ENCODE measurements at regions not wholly inside any gene's neighbourhood (a gene's known extent, or its start where the extent isn't known, plus 50 kb on each side); places are given as distances from the start of the nearest gene placed in this dataset.

DNA sequence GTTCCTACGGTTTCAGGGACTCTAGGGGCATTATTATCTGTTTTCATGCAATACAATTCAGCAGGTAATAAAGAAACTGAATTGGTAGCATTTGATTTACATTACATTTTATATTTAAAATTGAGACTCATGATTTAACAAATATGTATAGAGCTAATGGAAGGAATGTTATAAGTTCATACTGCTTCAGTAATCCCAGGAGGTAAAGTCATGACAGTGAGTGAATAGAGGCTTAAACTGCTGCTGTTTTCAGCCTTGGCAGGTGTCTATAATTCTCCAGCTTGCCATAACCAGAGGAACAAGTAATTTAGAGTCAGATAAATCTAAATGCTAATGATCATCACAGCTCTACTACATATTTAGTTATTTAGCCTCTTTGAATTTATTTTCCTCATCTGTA lies 360.8 kb upstream of the MANEA start:
- no peaks in the 10 kb centered on the region for H3K36me3 Mint-ChIP-seq (ENCODE audit: low read depth)
- no peaks in the 10 kb centered on the region for H3K9me3 Mint-ChIP-seq (ENCODE audit: low read depth)
- POLR2A ChIA-PET = no interaction called here
- CTCF ChIA-PET = no interaction called here
- no peak overlapping the region for H3K27ac Mint-ChIP-seq
- H3K4me1 Mint-ChIP-seq = no peaks in the 10 kb centered on the region
- no peak overlapping the region for H3K4me3 Mint-ChIP-seq
- H3K27me3 Mint-ChIP-seq = no peaks in the 10 kb centered on the region
- intact Hi-C loops (cut with DNase I, micrococcal nuclease) = no loop called here
- no peak for DNase-seq
- no peak for ATAC-seq

DNA sequence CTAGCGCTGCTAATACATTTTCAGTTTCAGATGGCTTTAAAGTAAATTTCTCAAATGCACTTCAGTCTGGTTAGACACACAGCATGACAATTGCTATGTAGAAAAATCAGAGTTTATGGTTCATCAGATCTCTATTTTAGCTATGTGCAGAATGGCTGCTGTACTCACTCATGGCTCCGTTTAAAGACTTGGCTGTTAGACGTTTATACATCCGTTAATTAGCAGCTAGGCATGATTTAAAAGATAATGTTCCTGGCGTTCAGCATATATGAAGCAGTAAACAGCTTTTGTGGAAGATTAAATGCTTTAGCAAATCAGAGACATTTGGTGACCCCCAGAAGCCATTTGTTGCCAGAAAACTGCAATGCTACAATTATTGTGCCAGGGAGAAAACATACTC lies 350.0 kb upstream of the MANEA start:
- Mint-ChIP-seq H3K4me1 (no peaks in the 10 kb centered on the region), H3K9me3 (ENCODE audit: low read depth) (no peaks in the 10 kb centered on the region), H3K27me3 (peaks cover 2% of the 10 kb centered on the region), H3K4me3 (no peak overlapping the region), H3K27ac (no peak overlapping the region), H3K36me3 (ENCODE audit: low read depth) (no peaks in the 10 kb centered on the region)
- intact Hi-C loops (cut with DNase I, micrococcal nuclease) = no loop called here
- ATAC-seq (no peak), DNase-seq (no peak)
- POLR2A ChIA-PET = no interaction called here
- CTCF ChIA-PET = no interaction called here

DNA sequence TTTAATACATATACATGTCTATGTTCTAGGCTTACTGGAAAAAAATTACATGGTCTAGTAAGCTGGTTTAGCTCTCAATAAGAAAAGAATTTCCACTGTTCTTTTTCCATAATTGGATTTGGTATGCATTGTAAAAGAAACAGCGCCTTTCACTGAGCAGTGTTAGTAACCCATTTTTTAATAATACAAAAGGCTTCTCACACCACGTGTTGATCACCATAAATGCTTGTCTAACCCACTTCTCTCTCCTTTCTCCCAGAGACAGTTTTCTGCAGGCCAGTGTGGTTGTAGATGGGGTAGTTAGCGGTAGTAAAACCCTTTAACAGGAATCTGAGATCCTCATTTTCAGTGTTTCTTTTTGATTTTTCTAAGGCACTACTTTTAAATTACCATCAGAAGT lies 348.7 kb upstream of the MANEA start:
- ChIA-PET CTCF (no interaction called here), POLR2A (no interaction called here)
- H3K9me3 Mint-ChIP-seq (ENCODE audit: low read depth) = no peaks in the 10 kb centered on the region
- H3K27ac Mint-ChIP-seq = no peak overlapping the region
- ATAC-seq = no peak
- no peak overlapping the region for H3K4me3 Mint-ChIP-seq
- H3K27me3 Mint-ChIP-seq = peaks cover 2% of the 10 kb centered on the region
- no peak for DNase-seq
- no peaks in the 10 kb centered on the region for H3K4me1 Mint-ChIP-seq
- no peaks in the 10 kb centered on the region for H3K36me3 Mint-ChIP-seq (ENCODE audit: low read depth)
- intact Hi-C loops (cut with DNase I, micrococcal nuclease) = no loop called here

DNA sequence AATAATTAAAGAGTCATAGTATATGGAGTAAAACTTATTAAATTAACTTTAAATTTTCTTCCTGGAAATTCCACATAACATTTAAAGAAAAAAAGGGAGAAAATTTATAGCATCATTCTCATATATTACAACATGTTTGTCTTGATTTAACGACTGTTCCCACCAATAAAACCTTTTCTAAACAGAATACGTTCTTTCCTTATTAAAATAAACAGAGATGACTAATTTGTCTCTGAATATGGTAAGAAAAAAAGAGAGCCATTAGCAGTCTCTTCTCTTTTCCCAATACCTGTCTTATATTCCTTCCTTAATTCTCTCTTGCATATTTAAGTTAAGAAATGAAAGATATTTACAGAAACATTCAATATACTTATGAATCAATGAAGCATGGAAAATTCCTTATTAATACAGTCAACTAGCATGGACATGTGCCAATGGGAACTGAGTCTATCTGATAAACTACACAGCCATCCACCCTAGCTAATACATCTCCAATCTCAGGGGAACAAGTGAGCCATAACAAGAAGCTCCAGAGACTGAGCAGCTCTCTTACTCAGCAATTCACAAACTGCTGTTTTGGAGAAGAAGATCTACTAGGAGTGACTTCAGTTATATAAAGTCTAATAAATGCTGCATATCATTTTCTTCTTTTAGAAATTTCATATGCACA lies 347.1 kb upstream of the MANEA start:
- Mint-ChIP-seq H3K4me1 (no peaks in the 10 kb centered on the region), H3K4me3 (no peak overlapping the region), H3K9me3 (ENCODE audit: low read depth) (no peaks in the 10 kb centered on the region), H3K27me3 (peaks cover 2% of the 10 kb centered on the region), H3K27ac (no peak overlapping the region), H3K36me3 (ENCODE audit: low read depth) (no peaks in the 10 kb centered on the region)
- ChIA-PET POLR2A (no interaction called here), CTCF (no interaction called here)
- intact Hi-C loops (cut with DNase I, micrococcal nuclease) = no loop called here
- ATAC-seq = no peak
- no peak for DNase-seq

DNA sequence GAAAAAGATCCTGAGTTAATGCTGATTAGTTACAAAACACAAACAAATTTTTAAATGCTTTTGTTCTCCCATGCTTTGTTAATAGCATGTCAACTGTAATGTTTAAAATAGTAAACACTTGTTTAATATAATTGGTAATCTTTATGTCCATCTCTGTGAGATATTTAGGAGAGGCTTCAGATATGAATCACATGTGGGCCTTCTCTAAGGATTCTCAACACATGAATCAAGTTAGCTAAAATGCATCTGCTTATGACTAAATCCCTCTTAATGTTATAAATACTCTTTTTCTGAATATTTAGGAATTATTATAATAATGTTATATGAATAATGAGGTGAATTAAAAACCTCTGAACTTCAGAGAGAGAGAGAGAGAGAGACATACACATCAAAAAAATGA lies 345.9 kb upstream of the MANEA start:
- ChIA-PET POLR2A (no interaction called here), CTCF (no interaction called here)
- intact Hi-C loops (cut with DNase I, micrococcal nuclease) = no loop called here
- Mint-ChIP-seq H3K4me3 (no peak overlapping the region), H3K27ac (no peak overlapping the region), H3K36me3 (ENCODE audit: low read depth) (no peaks in the 10 kb centered on the region), H3K9me3 (ENCODE audit: low read depth) (no peaks in the 10 kb centered on the region), H3K4me1 (no peaks in the 10 kb centered on the region), H3K27me3 (peaks cover 2% of the 10 kb centered on the region)
- no peak for DNase-seq
- no peak for ATAC-seq

DNA sequence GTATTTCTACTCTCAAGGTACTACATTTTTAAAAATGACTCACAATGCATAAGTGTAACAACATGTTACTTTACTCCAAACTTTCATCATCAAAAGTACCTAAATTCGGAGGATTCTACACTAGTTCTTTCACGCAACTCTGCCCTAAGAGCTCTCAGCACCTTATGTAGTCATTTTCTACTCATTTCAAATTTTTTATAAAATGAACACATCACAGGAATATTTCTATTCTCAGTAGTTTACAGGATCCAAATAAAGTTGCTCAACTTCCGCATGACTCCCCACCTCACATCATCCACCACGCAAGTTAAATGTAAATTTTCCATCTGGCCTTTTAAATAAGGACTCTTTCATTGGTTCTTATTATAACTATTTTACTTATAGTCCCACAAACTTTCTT lies 344.9 kb upstream of the MANEA start:
- H3K4me3 Mint-ChIP-seq = no peak overlapping the region

DNA sequence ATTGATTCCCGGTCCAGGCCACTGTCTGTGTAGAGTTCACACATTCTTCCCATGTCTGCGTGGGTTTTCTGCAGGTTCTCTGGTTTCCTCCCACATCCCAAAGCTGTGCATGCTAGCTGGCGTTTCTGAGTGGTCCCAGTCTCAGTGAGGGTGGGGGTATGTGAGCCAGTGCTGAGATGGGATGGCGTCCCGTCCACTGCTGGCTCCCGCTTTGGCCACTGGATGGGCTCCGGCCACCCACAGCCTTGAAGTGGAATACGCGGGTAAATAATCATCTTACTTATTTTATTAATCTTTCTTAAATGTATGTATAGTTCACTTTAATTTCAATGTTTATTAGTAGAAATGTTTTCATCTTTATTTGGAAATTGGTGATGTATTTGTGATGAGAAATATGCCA lies 343.5 kb upstream of the MANEA start:
- Mint-ChIP-seq H3K27ac (no peak overlapping the region), H3K9me3 (ENCODE audit: low read depth) (no peaks in the 10 kb centered on the region), H3K36me3 (ENCODE audit: low read depth) (no peaks in the 10 kb centered on the region), H3K27me3 (peaks cover under 1% of the 10 kb centered on the region), H3K4me1 (no peaks in the 10 kb centered on the region), H3K4me3 (no peak overlapping the region)
- intact Hi-C loops (cut with DNase I, micrococcal nuclease) = no loop called here
- CTCF ChIA-PET = no interaction called here
- POLR2A ChIA-PET = no interaction called here
- no peak for DNase-seq
- ATAC-seq = no peak

More for the DNA sequence above, 344.9 kb upstream of the MANEA start:
- Mint-ChIP-seq H3K27ac (no peak overlapping the region), H3K36me3 (ENCODE audit: low read depth) (no peaks in the 10 kb centered on the region), H3K27me3 (peaks cover 2% of the 10 kb centered on the region), H3K4me1 (no peaks in the 10 kb centered on the region), H3K9me3 (ENCODE audit: low read depth) (no peaks in the 10 kb centered on the region)
- no peak for DNase-seq
- POLR2A ChIA-PET = no interaction called here
- intact Hi-C loops (cut with DNase I, micrococcal nuclease) = no loop called here
- no peak for ATAC-seq
- CTCF ChIA-PET = no interaction called here

DNA sequence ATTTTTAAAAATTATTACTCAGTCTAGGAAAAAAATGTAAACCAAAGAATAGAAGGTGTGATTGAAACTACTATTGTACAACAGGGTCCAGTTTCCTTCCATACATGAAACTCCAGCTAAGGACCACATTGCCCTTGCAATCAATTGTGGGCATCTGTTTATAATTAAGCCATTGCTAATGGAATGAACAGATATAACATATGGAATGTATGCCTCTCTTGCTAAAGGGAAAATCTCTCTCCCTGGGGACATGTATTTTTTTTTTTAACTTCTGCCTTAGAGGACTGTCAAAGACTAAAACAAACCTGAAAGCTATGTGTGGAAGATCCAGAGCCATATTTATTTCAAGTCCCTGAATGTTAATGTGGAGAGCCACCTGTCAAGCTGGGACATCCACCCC lies 336.8 kb upstream of the MANEA start:
- Mint-ChIP-seq H3K27me3 (no peaks in the 10 kb centered on the region), H3K27ac (no peak overlapping the region), H3K4me3 (no peak overlapping the region), H3K9me3 (ENCODE audit: low read depth) (no peaks in the 10 kb centered on the region), H3K4me1 (no peaks in the 10 kb centered on the region), H3K36me3 (ENCODE audit: low read depth) (no peaks in the 10 kb centered on the region)
- no peak for DNase-seq
- ATAC-seq = no peak
- ChIA-PET CTCF (no interaction called here), POLR2A (no interaction called here)
- intact Hi-C loops (cut with DNase I, micrococcal nuclease) = no loop called here

DNA sequence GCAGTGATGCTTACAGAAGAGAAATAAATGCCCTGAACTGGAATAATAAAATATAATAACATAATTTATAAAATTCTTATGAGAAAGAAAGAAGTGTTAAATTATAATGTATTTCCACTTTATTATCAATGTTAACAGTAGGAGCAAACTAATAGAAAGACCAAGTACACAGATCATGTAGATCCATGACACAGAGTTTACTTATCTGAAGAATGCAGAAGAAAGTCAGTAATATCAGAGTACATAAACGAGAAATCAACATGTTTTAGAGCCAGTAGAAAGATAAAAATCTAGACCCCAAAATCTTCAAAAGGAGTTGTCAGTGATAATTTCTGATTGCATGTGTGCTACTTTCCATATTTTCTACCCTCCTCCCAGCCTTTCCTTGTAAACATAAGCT lies 334.8 kb upstream of the MANEA start:
- intact Hi-C loops (cut with DNase I, micrococcal nuclease) = no loop called here
- Mint-ChIP-seq H3K36me3 (ENCODE audit: low read depth) (no peaks in the 10 kb centered on the region), H3K27me3 (no peaks in the 10 kb centered on the region), H3K9me3 (ENCODE audit: low read depth) (no peaks in the 10 kb centered on the region), H3K27ac (no peak overlapping the region), H3K4me3 (no peak overlapping the region), H3K4me1 (no peaks in the 10 kb centered on the region)
- POLR2A ChIA-PET = no interaction called here
- DNase-seq = no peak
- CTCF ChIA-PET = no interaction called here
- no peak for ATAC-seq

DNA sequence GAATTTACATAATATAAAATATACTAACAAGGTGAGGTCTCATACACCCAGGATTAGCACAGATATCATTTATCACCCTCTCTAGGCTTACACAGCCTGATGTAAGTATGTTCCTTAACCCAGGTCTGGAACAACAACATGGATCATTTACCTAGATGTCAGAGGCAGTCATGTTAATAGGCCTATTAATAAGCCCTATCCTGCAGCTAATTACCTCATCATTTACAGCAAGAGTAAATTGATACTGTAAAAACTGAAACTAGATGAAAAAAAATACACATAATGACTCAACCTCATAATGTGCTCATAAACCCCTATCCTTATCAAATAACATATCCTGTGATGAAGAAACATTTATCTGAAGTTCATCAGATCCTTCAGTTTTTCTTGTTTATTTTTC lies 334.3 kb upstream of the MANEA start:
- ChIA-PET POLR2A (no interaction called here), CTCF (no interaction called here)
- ATAC-seq = no peak
- Mint-ChIP-seq H3K36me3 (ENCODE audit: low read depth) (no peaks in the 10 kb centered on the region), H3K4me3 (no peak overlapping the region), H3K27ac (no peak overlapping the region), H3K27me3 (no peaks in the 10 kb centered on the region), H3K4me1 (no peaks in the 10 kb centered on the region), H3K9me3 (ENCODE audit: low read depth) (no peaks in the 10 kb centered on the region)
- intact Hi-C loops (cut with DNase I, micrococcal nuclease) = no loop called here
- DNase-seq = no peak

DNA sequence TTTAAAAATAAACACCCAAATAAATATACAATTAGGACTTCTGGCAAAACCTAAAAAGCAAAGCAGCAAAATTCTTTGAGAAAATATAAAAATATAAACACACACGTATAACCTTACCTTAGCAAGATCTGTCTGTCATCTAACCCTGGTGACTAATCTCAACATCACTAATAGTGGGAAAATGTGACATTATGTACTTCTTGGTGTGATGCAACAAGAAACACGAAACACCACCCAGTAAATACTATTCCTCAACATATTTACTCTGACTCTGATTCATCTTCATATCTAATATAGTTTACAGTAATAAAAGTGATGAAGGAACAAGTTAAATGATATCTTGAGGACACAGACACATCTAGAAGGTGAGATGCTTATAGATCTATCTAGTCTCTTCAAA lies 332.6 kb upstream of the MANEA start:
- Mint-ChIP-seq H3K4me1 (no peaks in the 10 kb centered on the region), H3K36me3 (ENCODE audit: low read depth) (no peaks in the 10 kb centered on the region), H3K9me3 (ENCODE audit: low read depth) (no peaks in the 10 kb centered on the region), H3K4me3 (no peak overlapping the region), H3K27ac (no peak overlapping the region), H3K27me3 (no peaks in the 10 kb centered on the region)
- ATAC-seq = no peak
- ChIA-PET CTCF (no interaction called here), POLR2A (no interaction called here)
- intact Hi-C loops (cut with DNase I, micrococcal nuclease) = no loop called here
- DNase-seq = no peak

DNA sequence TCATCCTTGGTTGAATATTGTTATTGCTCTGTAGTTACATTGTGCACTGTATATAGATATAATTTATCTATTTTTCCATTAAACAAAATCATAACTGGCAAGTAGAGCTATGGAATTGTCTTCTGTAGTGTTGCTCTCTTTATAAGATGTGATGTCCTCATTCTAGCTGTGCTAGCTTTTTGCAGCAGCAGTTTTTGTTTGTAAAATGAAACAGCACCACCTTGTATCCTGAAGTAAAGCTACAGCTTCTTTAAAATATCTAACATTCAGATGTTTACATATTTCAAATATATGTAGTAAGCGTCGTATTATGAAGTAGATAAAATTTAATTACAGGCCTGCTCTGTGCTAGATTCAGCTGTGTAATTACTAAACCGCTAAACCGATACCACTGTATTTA lies 328.8 kb upstream of the MANEA start:
- Mint-ChIP-seq H3K9me3 (ENCODE audit: low read depth) (no peaks in the 10 kb centered on the region), H3K4me3 (no peak overlapping the region), H3K4me1 (no peaks in the 10 kb centered on the region), H3K36me3 (ENCODE audit: low read depth) (no peaks in the 10 kb centered on the region), H3K27ac (no peak overlapping the region), H3K27me3 (peaks cover 1% of the 10 kb centered on the region)
- CTCF ChIA-PET = interaction anchor here (0.9 kb wide), 1 partner anchor 10 kb away, joined by 3 read pairs; no protein-coding TSS in a partner anchor
- ATAC-seq (no peak), DNase-seq (no peak)
- POLR2A ChIA-PET = interaction anchor here (0.7 kb wide), 1 partner anchor 49 kb away, joined by 3 read pairs; no protein-coding TSS in a partner anchor
- intact Hi-C loops (cut with DNase I, micrococcal nuclease) = no loop called here

DNA sequence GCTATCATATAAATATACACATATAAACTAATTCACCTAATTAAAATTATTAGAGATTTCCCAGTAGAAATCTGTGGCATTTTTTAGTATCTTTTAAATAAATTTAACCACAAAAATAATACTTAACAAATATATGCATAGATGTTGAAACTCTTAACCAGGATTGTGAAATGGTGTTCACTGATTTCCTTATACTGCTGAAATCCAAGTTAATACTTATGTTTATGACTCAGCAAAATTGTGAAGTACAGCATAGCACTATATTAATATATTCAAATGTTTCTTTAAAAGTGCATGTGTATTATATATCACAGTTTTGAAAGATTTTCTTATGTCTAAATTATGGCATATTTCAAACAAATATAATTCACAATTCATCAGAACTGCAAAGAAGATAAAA lies 328.2 kb upstream of the MANEA start:
- no peaks in the 10 kb centered on the region for H3K4me1 Mint-ChIP-seq
- H3K27me3 Mint-ChIP-seq = peaks cover 1% of the 10 kb centered on the region
- ChIA-PET POLR2A (interaction anchor here (0.7 kb wide), 1 partner anchor 50 kb away, joined by 3 read pairs; no protein-coding TSS in a partner anchor), CTCF (interaction anchor here (0.9 kb wide), 1 partner anchor 10 kb away, joined by 3 read pairs; no protein-coding TSS in a partner anchor)
- H3K27ac Mint-ChIP-seq = no peak overlapping the region
- DNase-seq (no peak), ATAC-seq (no peak)
- intact Hi-C loops (cut with DNase I, micrococcal nuclease) = no loop called here
- no peaks in the 10 kb centered on the region for H3K36me3 Mint-ChIP-seq (ENCODE audit: low read depth)
- H3K9me3 Mint-ChIP-seq (ENCODE audit: low read depth) = no peaks in the 10 kb centered on the region
- H3K4me3 Mint-ChIP-seq = no peak overlapping the region

All from activated CD4-positive, alpha-beta T cell treated with anti-CD3 and anti-CD28 coated beads for 36 hours (primary cell).